Astrocyte (in vitro differentiated cells and primary cell): ENCODE measurements at regions not wholly inside any gene's neighbourhood (a gene's known extent, or its start where the extent isn't known, plus 50 kb on each side); places are given as distances from the start of the nearest gene placed in this dataset.

Experiments
- DNase-seq: peaks from one replicate; pipeline ENCODE4 v3.0.0-alpha.2; 2010; ENCODE audit warnings: low read depth
- FAIRE-seq: peaks from 2 replicates; lab custom pipeline; 2011; peaks lifted over from hg19 to GRCh38; lab: Jason Lieb, UNC
- H2AFZ ChIP-seq: 2 replicates; pipeline ENCODE4 v1.6.0; 2012; ENCODE audit warnings: low read depth, low read length, inconsistent platforms
- H3K27ac ChIP-seq: 2 replicates; pipeline ENCODE4 v1.5.1; 2011; ENCODE audit warnings: low read depth, low read length, inconsistent platforms
- H3K27me3 ChIP-seq: 2 replicates; pipeline ENCODE4 v1.6.0; 2011; ENCODE audit warnings: low read length, inconsistent platforms; ENCODE audit not compliant: insufficient read depth
- H3K36me3 ChIP-seq: 2 replicates; pipeline ENCODE4 v1.5.1; 2011; ENCODE audit warnings: low read length, inconsistent platforms; ENCODE audit not compliant: insufficient read depth
- H3K4me1 ChIP-seq: 2 replicates; pipeline ENCODE4 v1.5.1; 2011; ENCODE audit warnings: low read length, inconsistent platforms; ENCODE audit not compliant: insufficient read depth
- H3K4me2 ChIP-seq: 2 replicates; pipeline ENCODE4 v1.6.0; 2012; ENCODE audit warnings: low read length, inconsistent platforms
- H3K4me3 ChIP-seq: 2 replicates; pipeline ENCODE4 v1.5.1; 2011; ENCODE audit warnings: low read depth, mild to moderate bottlenecking, low read length, inconsistent platforms; ENCODE audit not compliant: insufficient read depth
- H3K79me2 ChIP-seq: 2 replicates; pipeline ENCODE4 v1.6.0; 2012; ENCODE audit warnings: mild to moderate bottlenecking, low read length, inconsistent platforms; ENCODE audit not compliant: insufficient read depth
- H3K9ac ChIP-seq: 2 replicates; pipeline ENCODE4 v1.6.0; 2012; ENCODE audit warnings: mild to moderate bottlenecking, low read length, inconsistent platforms
- H3K9me3 ChIP-seq: 2 replicates; pipeline ENCODE4 v1.5.1; 2012; ENCODE audit warnings: low read depth, mild to moderate bottlenecking, low read length, inconsistent platforms; ENCODE audit not compliant: insufficient read depth
- H4K20me1 ChIP-seq: 2 replicates; pipeline ENCODE4 v1.6.0; 2012; ENCODE audit warnings: low read length, inconsistent platforms; ENCODE audit not compliant: insufficient read depth
- H3K27ac Mint-ChIP-seq: one replicate; pipeline ENCODE4 v1.8.0; 2021; ENCODE audit warnings: mild to moderate bottlenecking, mixed read lengths; ENCODE audit not compliant: unreplicated experiment
- H3K27me3 Mint-ChIP-seq: one replicate; pipeline ENCODE4 v1.8.0; 2021; ENCODE audit warnings: low read depth, mixed read lengths; ENCODE audit not compliant: unreplicated experiment
- H3K36me3 Mint-ChIP-seq: one replicate; pipeline ENCODE4 v1.8.0; 2021; ENCODE audit warnings: low read depth, mixed read lengths; ENCODE audit not compliant: unreplicated experiment
- H3K4me1 Mint-ChIP-seq: one replicate; pipeline ENCODE4 v1.8.0; 2021; ENCODE audit warnings: low read depth, mixed read lengths; ENCODE audit not compliant: unreplicated experiment
- H3K4me3 Mint-ChIP-seq: one replicate; pipeline ENCODE4 v1.8.0; 2021; ENCODE audit warnings: mild to moderate bottlenecking, moderate library complexity, mixed read lengths; ENCODE audit not compliant: unreplicated experiment
- H3K9me3 Mint-ChIP-seq: one replicate; pipeline ENCODE4 v1.8.0; 2021; ENCODE audit warnings: mild to moderate bottlenecking, mixed read lengths; ENCODE audit not compliant: unreplicated experiment
- EZH2 ChIP-seq: IDR thresholded peaks from 2 replicates; pipeline ENCODE4 v1.6.1; 2012; ENCODE audit warnings: mild to moderate bottlenecking, low read length, inconsistent platforms; ENCODE audit not compliant: insufficient read depth
- TF ChIP-seq, protein P1 (sequence below): IDR thresholded peaks from 2 replicates; pipeline ENCODE4 v1.5.1; 2011; ENCODE audit warnings: low read depth, mild to moderate bottlenecking, inconsistent platforms, low read length, moderate library complexity; ENCODE audit not compliant: insufficient read depth

DNA sequence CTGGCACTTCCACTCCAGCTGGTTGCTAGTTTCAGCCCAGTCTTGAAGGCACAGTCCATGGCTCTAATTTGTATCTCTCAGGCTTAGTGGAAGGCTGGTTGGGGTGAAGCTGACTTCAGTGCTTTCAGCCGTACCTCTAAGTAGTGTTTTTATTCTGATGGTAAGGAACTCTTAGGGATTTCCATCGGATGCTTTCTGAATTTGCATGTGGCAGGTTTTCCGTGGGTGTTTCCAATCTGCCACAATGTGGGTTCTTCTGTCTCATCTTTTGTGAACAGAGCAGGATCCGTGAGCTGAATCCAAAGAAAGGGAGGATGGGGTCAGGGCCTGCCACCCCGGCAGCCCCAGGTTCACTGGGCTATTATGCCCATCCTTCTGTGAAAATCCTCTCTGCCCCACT lies 607.9 kb upstream of the MKI67 start:
- Histone ChIP-seq H3K27ac (no peak overlapping the region), H3K4me3 (no peak overlapping the region), H3K27me3 (no peaks in the 10 kb centered on the region), H3K4me2 (no peak overlapping the region), H3K9me3 (no peaks in the 10 kb centered on the region), H2AFZ (no peak overlapping the region), H3K36me3 (no peaks in the 10 kb centered on the region), H3K79me2 (no peaks in the 10 kb centered on the region), H3K9ac (no peak overlapping the region), H4K20me1 (no peaks in the 10 kb centered on the region), H3K4me1 (no peaks in the 10 kb centered on the region)
- no peak overlapping the region for H3K4me3 Mint-ChIP-seq
- TF ChIP-seq, protein P1, sequence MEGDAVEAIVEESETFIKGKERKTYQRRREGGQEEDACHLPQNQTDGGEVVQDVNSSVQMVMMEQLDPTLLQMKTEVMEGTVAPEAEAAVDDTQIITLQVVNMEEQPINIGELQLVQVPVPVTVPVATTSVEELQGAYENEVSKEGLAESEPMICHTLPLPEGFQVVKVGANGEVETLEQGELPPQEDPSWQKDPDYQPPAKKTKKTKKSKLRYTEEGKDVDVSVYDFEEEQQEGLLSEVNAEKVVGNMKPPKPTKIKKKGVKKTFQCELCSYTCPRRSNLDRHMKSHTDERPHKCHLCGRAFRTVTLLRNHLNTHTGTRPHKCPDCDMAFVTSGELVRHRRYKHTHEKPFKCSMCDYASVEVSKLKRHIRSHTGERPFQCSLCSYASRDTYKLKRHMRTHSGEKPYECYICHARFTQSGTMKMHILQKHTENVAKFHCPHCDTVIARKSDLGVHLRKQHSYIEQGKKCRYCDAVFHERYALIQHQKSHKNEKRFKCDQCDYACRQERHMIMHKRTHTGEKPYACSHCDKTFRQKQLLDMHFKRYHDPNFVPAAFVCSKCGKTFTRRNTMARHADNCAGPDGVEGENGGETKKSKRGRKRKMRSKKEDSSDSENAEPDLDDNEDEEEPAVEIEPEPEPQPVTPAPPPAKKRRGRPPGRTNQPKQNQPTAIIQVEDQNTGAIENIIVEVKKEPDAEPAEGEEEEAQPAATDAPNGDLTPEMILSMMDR = no peak
- no peak for TF ChIP-seq EZH2
- no peak for FAIRE-seq
- no peak for DNase-seq
- H3K9me3 Mint-ChIP-seq = no peaks in the 10 kb centered on the region
- no peaks in the 10 kb centered on the region for H3K4me1 Mint-ChIP-seq
- H3K36me3 Mint-ChIP-seq = no peaks in the 10 kb centered on the region
- H3K27ac Mint-ChIP-seq = no peak overlapping the region
- H3K27me3 Mint-ChIP-seq = peaks cover 30% of the 10 kb centered on the region

DNA sequence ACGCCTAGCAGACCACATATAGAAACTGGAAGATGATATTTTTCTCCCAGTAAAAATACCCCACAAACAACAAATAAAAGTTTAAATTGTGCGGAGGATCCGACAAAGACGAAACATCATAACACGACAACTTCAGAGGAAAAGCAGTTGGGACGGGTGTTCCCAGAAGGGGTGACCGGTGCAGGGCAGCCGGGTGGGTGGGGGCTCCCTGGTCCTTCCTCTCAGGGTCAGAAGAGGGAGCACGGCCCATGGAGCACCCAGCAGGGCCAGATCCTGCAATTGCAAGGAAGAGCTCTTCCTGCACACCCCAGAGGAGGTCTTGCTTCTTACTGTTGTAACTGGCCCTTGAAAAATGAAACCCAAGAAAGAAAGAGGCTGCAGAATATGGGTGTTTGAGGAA lies 608.5 kb upstream of the MKI67 start:
- DNase-seq (no peak), FAIRE-seq (no peak)
- Histone ChIP-seq H3K27ac (no peak overlapping the region), H3K4me2 (no peak overlapping the region), H3K4me1 (no peaks in the 10 kb centered on the region), H3K36me3 (no peaks in the 10 kb centered on the region), H3K9me3 (no peaks in the 10 kb centered on the region), H3K9ac (no peak overlapping the region), H3K79me2 (no peaks in the 10 kb centered on the region), H4K20me1 (no peaks in the 10 kb centered on the region), H3K27me3 (no peaks in the 10 kb centered on the region), H2AFZ (no peak overlapping the region), H3K4me3 (no peak overlapping the region)
- H3K36me3 Mint-ChIP-seq = no peaks in the 10 kb centered on the region
- no peak for TF ChIP-seq EZH2
- TF ChIP-seq, protein P1 = no peak
- no peaks in the 10 kb centered on the region for H3K4me1 Mint-ChIP-seq
- no peaks in the 10 kb centered on the region for H3K9me3 Mint-ChIP-seq
- H3K4me3 Mint-ChIP-seq = no peak overlapping the region
- no peak overlapping the region for H3K27ac Mint-ChIP-seq
- H3K27me3 Mint-ChIP-seq = peaks cover 35% of the 10 kb centered on the region

DNA sequence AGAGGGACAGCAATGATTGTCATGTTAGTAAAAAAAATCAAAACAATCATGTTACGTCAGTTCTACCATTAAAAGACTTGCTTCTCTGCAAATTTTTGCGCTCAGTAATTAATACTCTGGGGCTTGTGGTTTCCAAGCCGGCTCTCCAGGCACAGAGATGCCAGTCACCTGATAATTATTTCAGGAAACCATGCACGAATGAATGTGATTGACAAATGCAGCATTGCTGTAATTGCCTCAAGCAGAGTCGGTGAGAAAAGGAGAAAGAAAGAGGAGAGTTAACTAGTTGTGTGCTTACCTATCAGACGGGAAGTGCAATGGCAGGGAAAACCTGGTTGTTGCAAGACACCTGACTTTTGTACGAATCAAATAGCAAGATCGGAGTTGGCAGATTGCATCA lies 609.8 kb upstream of the MKI67 start:
- H3K4me1 Mint-ChIP-seq = peaks cover 1% of the 10 kb centered on the region
- no peaks in the 10 kb centered on the region for H4K20me1 ChIP-seq
- no peaks in the 10 kb centered on the region for H3K36me3 ChIP-seq
- FAIRE-seq = no peak
- H3K9ac ChIP-seq = no peak overlapping the region
- H3K4me2 ChIP-seq = no peak overlapping the region
- H3K4me3 Mint-ChIP-seq = no peak overlapping the region
- H3K9me3 Mint-ChIP-seq = no peaks in the 10 kb centered on the region
- H3K27me3 Mint-ChIP-seq = peaks cover 37% of the 10 kb centered on the region
- no peak overlapping the region for H3K27ac Mint-ChIP-seq
- no peaks in the 10 kb centered on the region for H3K4me1 ChIP-seq
- H3K9me3 ChIP-seq = peaks cover 3% of the 10 kb centered on the region
- H2AFZ ChIP-seq = no peak overlapping the region
- H3K27me3 ChIP-seq = no peaks in the 10 kb centered on the region
- no peak overlapping the region for H3K4me3 ChIP-seq
- DNase-seq = no peak
- no peak for TF ChIP-seq EZH2
- TF ChIP-seq, protein P1 = no peak
- no peaks in the 10 kb centered on the region for H3K79me2 ChIP-seq
- no peak overlapping the region for H3K27ac ChIP-seq
- H3K36me3 Mint-ChIP-seq = no peaks in the 10 kb centered on the region
